H1 (cell line): ENCODE measurements at regions not wholly inside any gene's neighbourhood (a gene's known extent, or its start where the extent isn't known, plus 50 kb on each side); places are given as distances from the start of the nearest gene placed in this dataset.

Experiments
- CHD7 ChIP-seq: fragments of 300-600 bp; sonication (generic); IDR thresholded peaks from 2 replicates; pipeline ENCODE4 v1.7.1; 2012; ENCODE audit warnings: low read length, moderate library complexity, mild to moderate bottlenecking, inconsistent platforms; ENCODE audit not compliant: insufficient replicate concordance
- HDAC2 ChIP-seq, 2 experiments: fragments of 300-600 bp in 1 of 2; sonication (generic) in 1 of 2; IDR thresholded peaks; 2 replicates each; pipeline ENCODE4 v1.6.1; 2011 to 2012; ENCODE audit warnings: low read depth in 2 of 2, low read length in 2 of 2, mild to moderate bottlenecking in 2 of 2, moderate library complexity in 2 of 2, borderline replicate concordance in 1 of 2, inconsistent platforms in 1 of 2
- POLR2A ChIP-seq, 2 experiments: IDR thresholded peaks; 1 replicate in 1 of 2; 2 replicates in 1 of 2; pipeline ENCODE4 v1.6.1; 2011; ENCODE audit warnings: low read depth in 2 of 2, low read length in 2 of 2, mild to moderate bottlenecking in 2 of 2; ENCODE audit errors: control extremely low read depth in 1 of 2

DNA sequence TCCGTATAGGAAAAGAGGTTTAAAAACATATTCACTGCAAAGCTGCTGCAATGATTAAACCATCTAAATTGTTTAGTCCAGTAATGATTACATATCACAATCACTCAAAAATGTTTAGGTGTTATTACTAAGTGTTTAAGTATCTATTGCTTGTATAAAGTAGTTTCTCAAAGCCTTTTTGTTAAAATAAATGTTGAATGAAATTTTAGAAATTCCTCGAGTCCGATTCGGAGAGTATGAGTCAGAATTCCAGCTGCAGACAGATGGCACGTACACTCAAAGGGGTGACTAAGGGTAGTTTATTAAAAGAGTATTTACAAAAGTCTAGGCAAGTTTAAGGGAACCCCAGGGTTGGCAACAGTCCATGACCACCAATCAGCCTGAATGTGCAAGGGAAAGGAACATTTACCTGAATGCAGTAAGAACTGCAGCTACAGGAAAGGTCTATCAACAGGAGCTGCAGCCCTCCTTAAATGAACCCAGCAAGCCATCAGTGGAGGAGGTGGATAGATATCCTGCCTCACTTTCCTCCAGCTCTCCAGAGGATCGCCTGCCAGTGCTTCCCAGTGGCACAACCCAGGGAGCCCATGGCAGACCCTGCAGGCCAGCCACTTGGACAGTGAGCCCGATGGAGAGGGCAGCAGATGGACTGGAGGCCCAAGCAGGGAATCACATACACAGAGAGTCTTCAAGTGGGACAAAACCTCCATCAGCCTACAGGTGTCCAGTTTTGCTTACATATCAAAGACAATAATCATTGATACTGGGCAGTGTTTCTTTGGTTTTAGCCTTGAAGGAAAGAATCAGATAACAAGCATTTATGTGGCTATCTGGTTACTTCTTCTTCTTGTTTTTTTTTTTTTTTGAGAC lies 92.1 kb upstream of the SLC44A3 start (continued):
- TF ChIP-seq CHD7 (no peak), POLR2A (IDR thresholded peaks at IDR 0.05; ENCODE audit: control extremely low read depth in 1 of 2, low read depth in 2 of 2, low read length in 2 of 2) (no peak), HDAC2 (IDR thresholded peaks at IDR 0.05; ENCODE audit: borderline replicate concordance in 1 of 2, low read depth in 2 of 2, low read length in 2 of 2) (no peak)
